ENCODE measurements at regions not wholly inside any gene's neighbourhood (a gene's known extent, or its start where the extent isn't known, plus 50 kb on each side); places are given as distances from the start of the nearest gene placed in this dataset.

- ATAC-seq (no peak), DNase-seq (no peak)
- H3K4me1 ChIP-seq = peaks cover 4% of the 10 kb centered on the region
- H3K27ac ChIP-seq = no peak overlapping the region
- no peak overlapping the region for H3K4me3 ChIP-seq
- TF ChIP-seq POLR2A (IDR thresholded peaks at IDR 0.05) (no peak), CTCF (IDR thresholded peaks at IDR 0.05) (peak in 4 of 7 experiments; percentile 26 to 47 (median 33))
- H3K27me3 ChIP-seq = no peaks in the 10 kb centered on the region
- H3K9me3 ChIP-seq = no peaks in the 10 kb centered on the region
- intact Hi-C loops (cut with DNase I) = no loop called here
- H3K36me3 ChIP-seq (replicated peaks in 1 of 2; ENCODE audit: insufficient read depth in 1 of 2, low read depth in 2 of 2) = no peaks in the 10 kb centered on the region
These were observed 213.8 kb upstream of the RADX start for GRCh38 chrX:106397788-106398538.

- WGBS, 2 donors = 62 to 63% methylated on average over 10 of the region's 10 CpGs
- intact Hi-C loops (cut with DNase I) = no loop called here
- ATAC-seq = no peak
These were observed 209.7 kb upstream of the RADX start for GRCh38 chrX:106401965-106402559.

GRCh38 chrX:106404512-106404911, 207.3 kb upstream of the RADX start:
- intact Hi-C loops (cut with DNase I) = no loop called here
- WGBS, 2 donors = 17 to 38% methylated on average over 1 of the region's 1 CpG
- H3K27me3 ChIP-seq = no peaks in the 10 kb centered on the region
- TF ChIP-seq POLR2A (IDR thresholded peaks at IDR 0.05) = no peak
- no peak for TF ChIP-seq CTCF (IDR thresholded peaks at IDR 0.05)
- no peak overlapping the region for H3K4me3 ChIP-seq
- peaks cover 4% of the 10 kb centered on the region for H3K4me1 ChIP-seq
- DNase-seq (no peak), ATAC-seq (no peak)
- H3K9me3 ChIP-seq = no peaks in the 10 kb centered on the region
- H3K36me3 ChIP-seq (replicated peaks in 1 of 2; ENCODE audit: insufficient read depth in 1 of 2, low read depth in 2 of 2) = no peaks in the 10 kb centered on the region
- no peak overlapping the region for H3K27ac ChIP-seq

More at GRCh38 chrX:106401965-106402559, 209.7 kb upstream of the RADX start:
- no peak overlapping the region for H3K4me3 ChIP-seq
- peaks cover 4% of the 10 kb centered on the region for H3K4me1 ChIP-seq
- H3K27ac ChIP-seq = no peak overlapping the region
- TF ChIP-seq POLR2A (IDR thresholded peaks at IDR 0.05) = no peak
- no peak for TF ChIP-seq CTCF (IDR thresholded peaks at IDR 0.05)
- H3K36me3 ChIP-seq (replicated peaks in 1 of 2; ENCODE audit: insufficient read depth in 1 of 2, low read depth in 2 of 2) = no peaks in the 10 kb centered on the region
- no peaks in the 10 kb centered on the region for H3K9me3 ChIP-seq
- peak in 2 of 4 donors; percentile 1 to 13 for DNase-seq
- H3K27me3 ChIP-seq = no peaks in the 10 kb centered on the region

GRCh38 chrX:106415276-106415895, 196.4 kb upstream of the RADX start:
- Histone ChIP-seq H3K4me3 (no peak overlapping the region), H3K9me3 (no peaks in the 10 kb centered on the region), H3K27me3 (no peaks in the 10 kb centered on the region), H3K36me3 (replicated peaks in 1 of 2; ENCODE audit: insufficient read depth in 1 of 2, low read depth in 2 of 2) (no peaks in the 10 kb centered on the region), H3K27ac (no peak overlapping the region), H3K4me1 (no peaks in the 10 kb centered on the region)
- TF ChIP-seq POLR2A (IDR thresholded peaks at IDR 0.05) (no peak), CTCF (IDR thresholded peaks at IDR 0.05) (peak; percentile 28 to 61 (median 40))
- WGBS, 2 donors = 0 to 43% methylated on average over 1 to 2 of the region's 2 CpGs
- intact Hi-C loops (cut with DNase I) = no loop called here
- no peak for ATAC-seq
- peak; percentile 10 to 24 (median 16) for DNase-seq

Data from body of pancreas (tissue), 4 donors.